Stimulated activated CD8-positive, alpha-beta memory T cell treated with anti-CD3 and anti-CD28 coated beads, Interleukin-4, amount 100 ng/mL, for 24 hours (primary cell): ENCODE measurements at regions not wholly inside any gene's neighbourhood (a gene's known extent, or its start where the extent isn't known, plus 50 kb on each side); places are given as distances from the start of the nearest gene placed in this dataset.

Source experiments
- DNase-seq: peaks from one replicate; pipeline ENCODE4 v3.0.0-alpha.2; 2020; ENCODE audit warnings: low read depth

- no peak for DNase-seq
Observed at GRCh38 chr11:45554230-45554967, 111.0 kb downstream of the CHST1 start.

DNA sequence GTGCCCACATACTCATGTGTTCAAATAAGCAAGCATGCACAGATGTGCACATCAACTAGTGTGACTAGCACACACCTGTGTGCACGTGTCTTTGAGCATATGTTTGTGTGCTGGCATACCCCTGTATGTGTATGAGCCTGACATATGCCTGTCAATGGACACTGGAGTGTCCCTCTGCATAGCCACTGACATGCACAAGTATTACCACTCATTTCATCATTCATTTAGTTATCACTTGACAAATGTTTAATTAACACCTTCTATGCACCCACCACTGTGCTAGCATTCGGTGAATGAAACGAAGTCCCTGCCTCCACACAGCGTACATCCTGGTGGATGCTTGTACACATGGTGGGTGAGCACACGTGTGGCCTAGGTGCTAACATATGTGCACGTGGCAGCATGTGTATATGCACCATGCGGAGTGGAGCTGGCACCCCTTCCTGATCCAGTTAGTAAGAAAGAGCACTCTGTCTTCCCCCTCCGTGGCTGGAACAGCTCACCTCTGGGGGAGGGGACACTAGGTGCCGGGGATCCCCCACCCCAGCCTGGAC, 112.0 kb downstream of the CHST1 start:
- DNase-seq = no peak

GRCh38 chr11:45551191-45551713, 114.2 kb downstream of the CHST1 start:
- no peak for DNase-seq

DNA sequence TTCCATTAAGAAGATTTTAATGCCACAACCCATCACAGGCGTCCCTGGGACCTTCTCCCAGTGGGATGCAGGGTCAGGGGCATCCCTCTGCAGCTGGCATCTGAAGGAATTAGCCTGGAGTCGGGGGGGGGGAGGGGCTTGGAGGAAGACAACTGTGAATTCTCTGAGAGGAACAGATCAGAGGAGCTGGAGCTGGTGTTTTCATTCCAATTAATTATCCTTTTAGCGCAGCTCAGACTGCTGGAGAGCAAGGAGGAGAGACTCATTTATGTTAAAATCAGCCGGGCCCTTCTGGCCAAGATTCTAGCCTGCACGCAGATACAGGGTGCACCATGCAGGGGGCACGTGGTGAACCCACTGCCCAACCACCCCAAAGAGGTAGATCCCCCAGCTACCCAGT, 116.2 kb downstream of the CHST1 start:
- DNase-seq = no peak

- no peak for DNase-seq
Observed at GRCh38 chr11:45546366-45546765, 119.1 kb downstream of the CHST1 start.

DNA sequence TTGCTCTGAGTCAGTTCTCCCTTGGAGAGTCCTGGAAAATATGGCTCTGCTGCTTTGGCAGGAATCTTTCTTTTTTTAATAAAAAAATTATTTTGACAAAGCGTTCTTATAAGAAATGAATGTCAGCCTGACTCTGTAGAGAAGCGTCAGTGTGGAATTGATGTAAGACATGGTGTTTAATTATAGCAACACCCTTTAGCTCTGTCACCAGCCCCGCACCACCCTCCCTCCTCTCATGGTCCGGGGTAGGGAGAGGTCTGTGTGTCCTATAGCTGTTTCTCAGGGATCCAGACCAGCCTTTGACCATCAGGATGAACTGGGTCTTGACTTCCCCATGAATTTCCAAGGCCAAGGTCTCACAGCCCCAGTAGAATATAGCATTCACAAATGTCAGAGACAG, 120.6 kb downstream of the CHST1 start:
- DNase-seq = no peak

GRCh38 chr11:45543808-45544422, 121.5 kb downstream of the CHST1 start:
- no peak for DNase-seq

GRCh38 chr11:45543081-45543480, 122.3 kb downstream of the CHST1 start:
- DNase-seq = no peak

GRCh38 chr11:45541693-45542434, 123.6 kb downstream of the CHST1 start:
- DNase-seq = no peak

GRCh38 chr11:45538939-45539338, 126.5 kb downstream of the CHST1 start:
- DNase-seq = no peak

- DNase-seq = no peak
Observed at GRCh38 chr11:45538363-45538762, 127.1 kb downstream of the CHST1 start.

GRCh38 chr11:45537614-45538013, 127.8 kb downstream of the CHST1 start:
- DNase-seq = no peak

DNA sequence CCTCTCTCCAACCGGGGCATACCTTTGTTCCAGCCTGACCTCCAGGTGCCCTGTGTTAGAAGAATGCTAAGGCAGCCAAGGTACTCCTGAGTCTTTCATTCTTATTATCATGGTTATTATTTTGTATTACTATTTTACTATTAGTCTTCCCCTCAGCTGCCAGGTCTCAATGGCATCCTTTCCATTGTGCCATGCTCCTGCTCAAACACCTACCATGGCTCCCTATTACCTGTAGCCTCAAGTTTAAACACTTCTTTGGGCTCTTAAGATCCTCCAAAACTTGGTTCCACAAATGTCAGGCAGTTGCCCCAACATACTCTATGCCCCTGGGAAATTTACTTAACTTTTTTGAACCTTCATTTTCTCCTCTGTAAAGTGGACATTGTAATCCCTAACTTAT, 130.4 kb downstream of the CHST1 start:
- DNase-seq = no peak

DNA sequence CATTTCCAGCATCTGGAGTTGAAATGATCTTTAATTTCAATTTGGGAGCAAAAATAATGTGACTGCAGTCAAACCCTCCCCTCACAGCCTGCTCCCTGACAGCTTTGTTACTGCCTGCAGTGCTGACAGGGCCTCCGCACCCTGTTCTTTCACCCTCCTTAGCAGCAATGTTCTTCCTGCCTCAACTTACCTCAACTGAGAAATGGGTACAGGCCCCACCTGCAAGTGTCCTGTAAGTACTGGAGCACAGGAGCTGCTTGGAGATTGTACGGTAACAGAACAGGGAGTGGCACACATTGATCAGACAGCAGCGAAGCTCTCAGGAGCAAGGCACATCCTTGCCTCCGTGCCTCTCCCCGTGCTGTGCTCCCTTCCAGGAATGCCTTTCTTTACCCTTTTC, 131.3 kb downstream of the CHST1 start:
- DNase-seq = no peak

DNA sequence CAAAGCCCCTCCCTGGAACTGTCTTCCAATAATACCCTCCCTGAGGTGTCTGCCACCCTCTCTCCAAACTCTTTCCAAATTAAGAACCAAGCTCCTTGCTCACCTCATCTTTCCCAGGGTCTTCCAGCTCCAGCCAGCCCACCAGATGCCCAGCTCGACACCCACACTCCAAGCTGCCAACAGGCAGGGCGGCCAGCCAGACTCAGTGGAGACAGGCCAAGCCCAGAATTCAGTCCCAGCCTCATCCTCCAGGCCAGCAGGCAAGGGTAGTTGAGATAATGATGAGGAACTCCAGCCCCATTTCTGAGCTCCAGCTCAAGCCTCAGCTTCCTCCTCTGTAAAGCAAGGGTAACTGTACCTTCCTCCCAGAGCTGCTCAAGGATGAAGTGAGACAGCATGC, 132.9 kb downstream of the CHST1 start:
- no peak for DNase-seq

DNA sequence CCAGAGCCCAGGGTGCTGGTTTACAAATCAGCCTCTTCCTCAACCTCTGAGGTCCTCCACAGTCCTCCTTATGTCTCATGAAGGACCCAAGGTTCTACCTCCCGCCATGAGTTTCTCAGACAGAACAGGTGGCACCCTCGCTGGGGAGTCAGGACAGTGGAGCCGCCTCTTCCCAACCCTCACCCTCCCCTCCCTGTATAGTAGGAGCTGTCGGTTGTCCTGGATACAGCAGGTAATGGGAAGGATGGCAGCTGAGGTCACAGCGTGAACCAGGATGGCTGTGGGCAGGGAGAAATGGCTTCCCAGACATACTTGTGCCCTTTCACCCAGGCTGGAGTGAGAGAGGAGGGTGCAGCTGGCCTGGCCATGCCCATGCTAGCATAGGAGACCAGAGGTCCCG, 134.6 kb downstream of the CHST1 start:
- DNase-seq = no peak

GRCh38 chr11:45530111-45530510, 135.3 kb downstream of the CHST1 start:
- DNase-seq = no peak

DNA sequence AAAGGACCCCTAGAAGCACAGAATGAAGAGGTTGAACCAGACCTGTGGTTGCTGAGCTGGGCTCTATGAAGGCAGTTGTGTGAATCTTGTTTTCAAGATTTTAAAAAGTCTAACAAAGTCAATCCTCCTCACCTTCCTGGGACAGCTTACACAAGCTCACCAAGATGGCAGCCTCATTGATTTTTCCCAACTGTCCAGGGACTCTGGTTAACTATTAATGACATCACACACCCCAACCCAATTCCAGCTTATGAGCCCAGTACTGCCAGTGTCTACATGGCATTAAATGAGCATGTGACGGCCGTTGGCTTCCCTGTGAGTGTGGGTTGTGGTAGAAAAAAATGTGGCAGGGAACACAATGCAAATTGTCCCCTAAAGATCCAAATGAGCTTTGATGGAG, 137.0 kb downstream of the CHST1 start:
- no peak for DNase-seq

GRCh38 chr11:45527898-45528297, 137.5 kb downstream of the CHST1 start:
- DNase-seq = no peak

- DNase-seq = no peak
Observed at GRCh38 chr11:45525393-45525792, 140.0 kb downstream of the CHST1 start.

GRCh38 chr11:45523760-45524159, 141.7 kb downstream of the CHST1 start:
- no peak for DNase-seq

GRCh38 chr11:45518833-45519535, 146.4 kb downstream of the CHST1 start:
- no peak for DNase-seq
